ENCODE measurements at regions not wholly inside any gene's neighbourhood (a gene's known extent, or its start where the extent isn't known, plus 50 kb on each side); places are given as distances from the start of the nearest gene placed in this dataset.
"Not testable (repeated sequence)": the region's sequence is repeated elsewhere in the genome, so short reads cannot be mapped to it uniquely, and the experiment has no call there.

DNA sequence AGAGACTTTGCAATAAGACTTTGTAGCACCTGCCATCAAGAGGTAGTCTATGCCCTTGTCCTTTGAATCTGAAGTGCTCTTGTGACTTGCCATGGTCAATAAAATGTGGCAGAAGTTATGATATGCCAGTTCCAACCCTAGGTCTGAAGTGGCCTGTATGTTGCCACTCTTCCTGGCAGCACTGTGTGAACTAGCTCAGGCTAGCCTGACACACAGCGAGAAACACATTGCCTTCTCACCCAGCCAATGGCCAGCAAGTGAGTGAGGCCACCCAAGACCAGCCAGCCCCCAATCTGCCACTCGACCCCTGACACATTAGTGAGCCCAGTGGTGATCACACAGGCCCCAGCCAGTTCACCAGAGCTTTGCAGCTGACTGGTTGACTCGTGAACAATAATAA is 52.7 kb upstream of the OSMR start:
- DNase-seq, result no peak
- H3K4me1 ChIP-seq, result no peaks in the 10 kb centered on the region
- H3K27me3 ChIP-seq, result no peaks in the 10 kb centered on the region
- no peak for TF ChIP-seq POLR2A (IDR thresholded peaks at IDR 0.05)
- no peak for TF ChIP-seq POLR2AphosphoS5 (IDR thresholded peaks at IDR 0.05)
- intact Hi-C loops (cut with DNase I; ENCODE audit: low total_unique reads), result no loop called here
- H3K4me3 ChIP-seq, result no peak overlapping the region
- 75 to 90% (median 76%) methylated on average over 3 of the region's 3 CpGs for WGBS, 5 donors
- no peaks in the 10 kb centered on the region for H3K36me3 ChIP-seq
- H3K27ac ChIP-seq, result no peak overlapping the region
- no peaks in the 10 kb centered on the region for H3K9me3 ChIP-seq

DNA sequence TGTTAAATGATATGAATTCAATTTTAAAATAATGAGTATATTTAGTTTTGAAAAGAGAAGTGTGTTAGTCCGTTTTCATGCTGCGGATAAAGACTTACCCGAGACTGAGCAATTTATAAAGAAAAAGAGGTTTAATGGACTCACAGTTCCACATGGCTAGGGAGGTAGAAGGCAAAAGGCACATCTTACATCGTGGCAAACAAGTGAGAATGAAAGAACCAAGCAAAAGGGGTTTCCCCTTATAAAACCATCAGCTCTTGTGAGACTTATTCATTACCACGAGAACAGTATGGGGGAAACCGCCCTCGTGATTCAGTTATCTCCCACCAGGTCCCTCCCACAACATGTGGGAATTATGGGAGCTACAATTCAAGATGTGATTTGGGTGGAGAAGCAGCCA is 51.8 kb upstream of the OSMR start:
- intact Hi-C loops (cut with DNase I; ENCODE audit: low total_unique reads); H3K27me3 ChIP-seq; H3K9me3 ChIP-seq; DNase-seq; H3K4me1 ChIP-seq; H3K27ac ChIP-seq; H3K4me3 ChIP-seq; H3K36me3 ChIP-seq: not testable (repeated sequence)
- 58 to 74% (median 69%) methylated on average over 7 of the region's 7 CpGs for WGBS, 5 donors

GRCh38 chr5:38794986-38795385 is 50.8 kb upstream of the OSMR start:
- H3K27me3 ChIP-seq, result no peaks in the 10 kb centered on the region
- intact Hi-C loops (cut with DNase I; ENCODE audit: low total_unique reads), result no loop called here
- TF ChIP-seq POLR2AphosphoS5 (IDR thresholded peaks at IDR 0.05) (no peak), POLR2A (IDR thresholded peaks at IDR 0.05) (no peak), CTCF (IDR thresholded peaks at IDR 0.05) (no peak), EP300 (IDR thresholded peaks at IDR 0.05) (no peak)
- WGBS, 5 donors, result 90 to 95% (median 94%) methylated on average over 5 of the region's 5 CpGs
- H3K9me3 ChIP-seq, result no peaks in the 10 kb centered on the region
- H3K4me3 ChIP-seq, result no peak overlapping the region
- H3K36me3 ChIP-seq, result no peaks in the 10 kb centered on the region
- H3K27ac ChIP-seq, result peak overlapping the region in 1 of 5 donors; percentile 59
- DNase-seq, result no peak
- H3K4me1 ChIP-seq, result no peaks in the 10 kb centered on the region

DNA sequence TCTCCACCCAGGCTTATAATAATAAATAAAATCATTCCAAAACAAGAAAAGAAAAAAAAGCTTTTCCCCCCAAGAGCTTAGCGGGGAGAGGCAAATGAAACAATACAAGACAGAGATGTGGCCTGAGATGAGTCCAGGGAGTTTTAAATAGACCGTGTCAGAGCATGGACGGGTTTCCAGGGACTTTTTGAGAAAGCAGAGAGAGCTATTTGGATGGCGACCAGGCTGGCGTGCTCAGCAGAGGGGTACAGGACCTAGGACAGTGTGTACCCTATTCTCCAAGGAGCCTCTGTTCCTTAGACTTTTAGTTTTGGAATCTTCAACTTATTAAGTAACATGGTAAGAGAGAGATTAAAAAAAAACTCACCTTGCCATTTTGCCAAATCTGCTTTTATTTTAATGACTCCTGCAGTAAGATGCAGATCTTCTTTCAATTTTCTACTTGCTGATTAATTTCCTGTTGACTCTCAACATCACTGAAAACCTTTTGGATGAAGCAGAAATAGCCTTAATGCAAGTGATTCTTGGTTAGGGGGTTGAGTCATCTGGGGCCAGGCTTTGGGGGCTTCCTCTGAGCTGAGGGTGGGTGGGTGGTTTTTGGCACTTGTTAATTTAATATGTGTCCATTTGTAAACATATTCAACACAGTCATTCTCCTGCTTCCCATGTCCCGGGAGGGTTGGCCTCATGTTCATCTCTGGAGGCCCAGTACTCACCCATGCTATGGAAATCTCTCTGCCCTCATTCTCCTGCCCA is 49.6 kb upstream of the OSMR start:
- Histone ChIP-seq H3K9me3 (no peaks in the 10 kb centered on the region), H3K27me3 (no peaks in the 10 kb centered on the region), H3K4me1 (no peaks in the 10 kb centered on the region), H3K27ac (peak overlapping the region in 4 of 5 donors; percentile 18 to 65 (median 51)), H3K36me3 (no peaks in the 10 kb centered on the region), H3K4me3 (no peak overlapping the region)
- 66 to 77% (median 68%) methylated on average over 6 of the region's 6 CpGs for WGBS, 5 donors
- no peak for TF ChIP-seq CTCF (IDR thresholded peaks at IDR 0.05)
- TF ChIP-seq POLR2AphosphoS5 (IDR thresholded peaks at IDR 0.05), result peak in 1 of 3 donors; percentile 25
- no peak for TF ChIP-seq POLR2A (IDR thresholded peaks at IDR 0.05)
- no peak for TF ChIP-seq EP300 (IDR thresholded peaks at IDR 0.05)
- peak in 1 of 2 donors; percentile 30 for DNase-seq
- intact Hi-C loops (cut with DNase I; ENCODE audit: low total_unique reads), result no loop called here
